ENCODE measurements at regions not wholly inside any gene's neighbourhood (a gene's known extent, or its start where the extent isn't known, plus 50 kb on each side); places are given as distances from the start of the nearest gene placed in this dataset.
A peak's percentile ranks its signal among the peaks of the same experiment; 100 is the strongest.

- no peak overlapping the region for H3K4me3 Mint-ChIP-seq
- H3K36me3 Mint-ChIP-seq, result no peaks in the 10 kb centered on the region
- H3K9me3 Mint-ChIP-seq, result no peaks in the 10 kb centered on the region
- DNase-seq, result peak; percentile 40
- no peak overlapping the region for H3K27ac Mint-ChIP-seq
- CTCF ChIA-PET, result interaction anchor here (1.3 to 1.6 kb wide), 5 partner anchors 46 to 336 kb away, joined by 4 to 8 read pairs (median 5); no protein-coding TSS in a partner anchor
- peaks cover 49% of the 10 kb centered on the region for H3K4me1 Mint-ChIP-seq
- H3K27me3 Mint-ChIP-seq, result peaks cover 18% of the 10 kb centered on the region
Measured at GRCh38 chr18:23077493-23078256, 57.6 kb upstream of the CABLES1 start.

GRCh38 chr18:23085066-23085465 lies 50.2 kb upstream of the CABLES1 start:
- H3K36me3 Mint-ChIP-seq, result no peaks in the 10 kb centered on the region
- CTCF ChIA-PET, result no interaction called here
- no peak overlapping the region for H3K4me3 Mint-ChIP-seq
- H3K27me3 Mint-ChIP-seq, result peaks cover 41% of the 10 kb centered on the region
- H3K27ac Mint-ChIP-seq, result no peak overlapping the region
- peaks cover 1% of the 10 kb centered on the region for H3K4me1 Mint-ChIP-seq
- no peak for DNase-seq
- H3K9me3 Mint-ChIP-seq, result no peaks in the 10 kb centered on the region

All from activated naive CD4-positive, alpha-beta T cell treated with anti-CD3 and anti-CD28 coated beads, Interleukin-2, amount 10 ng/mL, durations not matched to agents 7 days and 5 days (primary cell).